ENCODE measurements at regions not wholly inside any gene's neighbourhood (a gene's known extent, or its start where the extent isn't known, plus 50 kb on each side); places are given as distances from the start of the nearest gene placed in this dataset.

DNA sequence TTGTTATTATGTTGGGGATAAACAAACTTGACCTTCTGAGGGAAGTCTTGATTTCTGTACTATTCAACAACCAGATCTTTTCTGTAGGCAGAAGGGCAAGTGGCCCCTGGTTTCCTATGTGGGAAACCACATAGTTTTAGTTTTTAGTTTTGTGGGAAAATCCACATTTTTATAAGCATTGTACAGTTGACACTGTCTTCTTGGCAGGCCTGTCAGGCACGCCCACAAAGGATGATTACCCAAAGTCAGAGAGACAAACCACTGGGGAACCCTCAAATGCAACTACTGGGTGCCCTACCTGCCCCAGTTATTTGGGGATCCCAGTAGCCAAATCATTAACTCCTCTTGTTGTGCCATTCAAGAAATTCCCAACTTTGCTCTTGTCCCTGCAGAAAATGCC is 75.1 kb upstream of the UTY start:
- TF ChIP-seq EZH2 (conservative IDR thresholded peaks at IDR 0.05; ENCODE audit: low read depth, low read length) (no peak), NFYB (CRISPR knock-in tag; IDR thresholded peaks at IDR 0.05) (no peak), ZBTB7A (CRISPR knock-in tag; IDR thresholded peaks at IDR 0.05) (no peak)
- TF ChIP-seq, protein P1, sequence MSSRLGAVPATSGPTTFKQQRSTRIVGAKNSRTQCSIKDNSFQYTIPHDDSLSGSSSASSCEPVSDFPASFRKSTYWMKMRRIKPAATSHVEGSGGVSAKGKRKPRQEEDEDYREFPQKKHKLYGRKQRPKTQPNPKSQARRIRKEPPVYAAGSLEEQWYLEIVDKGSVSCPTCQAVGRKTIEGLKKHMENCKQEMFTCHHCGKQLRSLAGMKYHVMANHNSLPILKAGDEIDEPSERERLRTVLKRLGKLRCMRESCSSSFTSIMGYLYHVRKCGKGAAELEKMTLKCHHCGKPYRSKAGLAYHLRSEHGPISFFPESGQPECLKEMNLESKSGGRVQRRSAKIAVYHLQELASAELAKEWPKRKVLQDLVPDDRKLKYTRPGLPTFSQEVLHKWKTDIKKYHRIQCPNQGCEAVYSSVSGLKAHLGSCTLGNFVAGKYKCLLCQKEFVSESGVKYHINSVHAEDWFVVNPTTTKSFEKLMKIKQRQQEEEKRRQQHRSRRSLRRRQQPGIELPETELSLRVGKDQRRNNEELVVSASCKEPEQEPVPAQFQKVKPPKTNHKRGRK (CRISPR knock-in tag; IDR thresholded peaks at IDR 0.05) = no peak
- TF ChIP-seq, protein P2, sequence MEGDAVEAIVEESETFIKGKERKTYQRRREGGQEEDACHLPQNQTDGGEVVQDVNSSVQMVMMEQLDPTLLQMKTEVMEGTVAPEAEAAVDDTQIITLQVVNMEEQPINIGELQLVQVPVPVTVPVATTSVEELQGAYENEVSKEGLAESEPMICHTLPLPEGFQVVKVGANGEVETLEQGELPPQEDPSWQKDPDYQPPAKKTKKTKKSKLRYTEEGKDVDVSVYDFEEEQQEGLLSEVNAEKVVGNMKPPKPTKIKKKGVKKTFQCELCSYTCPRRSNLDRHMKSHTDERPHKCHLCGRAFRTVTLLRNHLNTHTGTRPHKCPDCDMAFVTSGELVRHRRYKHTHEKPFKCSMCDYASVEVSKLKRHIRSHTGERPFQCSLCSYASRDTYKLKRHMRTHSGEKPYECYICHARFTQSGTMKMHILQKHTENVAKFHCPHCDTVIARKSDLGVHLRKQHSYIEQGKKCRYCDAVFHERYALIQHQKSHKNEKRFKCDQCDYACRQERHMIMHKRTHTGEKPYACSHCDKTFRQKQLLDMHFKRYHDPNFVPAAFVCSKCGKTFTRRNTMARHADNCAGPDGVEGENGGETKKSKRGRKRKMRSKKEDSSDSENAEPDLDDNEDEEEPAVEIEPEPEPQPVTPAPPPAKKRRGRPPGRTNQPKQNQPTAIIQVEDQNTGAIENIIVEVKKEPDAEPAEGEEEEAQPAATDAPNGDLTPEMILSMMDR (CRISPR knock-in tag; IDR thresholded peaks at IDR 0.05) = no peak

Measured in HepG2 (cell line).